GM19463 (cell line): ENCODE measurements at regions not wholly inside any gene's neighbourhood (a gene's known extent, or its start where the extent isn't known, plus 50 kb on each side); places are given as distances from the start of the nearest gene placed in this dataset.

Experiments
- ATAC-seq: cut with Tn5 transposase; IDR thresholded peaks from one replicate; pipeline ENCODE4 v1.9.1; 2021; ENCODE audit warnings: mild to moderate bottlenecking, moderate library complexity; ENCODE audit not compliant: unreplicated experiment

GRCh38 chr3:31481697-31482096, 51.0 kb upstream of the STT3B start:
- no peak for ATAC-seq

- ATAC-seq: no peak
These were observed 50.1 kb upstream of the STT3B start for GRCh38 chr3:31482493-31483200.
